ENCODE measurements at regions not wholly inside any gene's neighbourhood (a gene's known extent, or its start where the extent isn't known, plus 50 kb on each side); places are given as distances from the start of the nearest gene placed in this dataset.

DNA sequence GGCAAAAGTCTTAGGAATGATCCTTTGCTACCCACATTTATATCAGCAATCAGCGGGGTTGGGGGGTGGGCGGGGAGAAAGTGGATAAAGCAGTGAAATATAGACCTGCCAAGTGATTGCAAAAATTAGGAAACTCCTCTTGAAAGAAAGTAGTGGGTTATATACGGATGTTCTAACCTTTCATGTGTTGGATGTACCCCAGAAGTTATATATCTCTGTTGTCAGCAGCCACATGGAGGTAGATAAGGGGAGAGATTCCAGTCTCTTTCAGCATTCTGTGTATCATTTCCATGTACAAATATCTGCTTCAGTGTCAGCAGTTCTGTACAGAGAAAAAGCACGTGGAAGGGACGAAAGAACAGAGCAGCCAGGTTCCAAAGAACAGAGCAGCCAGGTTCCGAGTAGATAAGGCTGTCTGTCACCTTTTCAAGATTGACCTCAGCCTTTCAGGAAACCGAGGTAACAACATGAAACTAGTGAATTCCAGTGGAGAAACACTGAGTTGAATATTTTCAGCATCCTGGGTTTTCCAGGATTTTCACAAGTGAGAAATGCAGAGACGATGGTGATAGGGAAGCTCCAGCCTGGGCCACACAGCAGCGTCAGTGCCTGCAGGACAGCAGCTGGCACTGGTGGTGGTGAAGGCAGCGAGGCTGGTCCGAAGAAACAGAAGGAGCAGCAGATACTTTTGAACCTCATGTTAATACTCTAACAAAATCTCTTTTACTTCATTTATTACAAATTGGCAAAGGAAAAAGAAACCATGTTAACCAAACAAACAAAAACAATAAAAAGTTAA lies 212.3 kb downstream of the C7orf25 start:
- no peak overlapping the region for H3K27ac Mint-ChIP-seq
- H3K4me3 Mint-ChIP-seq: no peak overlapping the region
- H3K23ac ChIP-seq (ENCODE audit: insufficient read length, low read depth, low read length): no peak overlapping the region
- no peaks in the 10 kb centered on the region for H4K20me1 ChIP-seq (ENCODE audit: control insufficient read depth, insufficient read depth, insufficient read length)
- no peak overlapping the region for H2BK20ac ChIP-seq (ENCODE audit: low read depth, low read length, poor library complexity, severe bottlenecking)
- no peak overlapping the region for H3K18ac ChIP-seq (ENCODE audit: insufficient read length, low read depth, low read length)
- no peaks in the 10 kb centered on the region for H3K79me1 ChIP-seq (ENCODE audit: insufficient read depth, low read depth, low read length, poor library complexity, severe bottlenecking)
- H3K79me2 ChIP-seq (ENCODE audit: insufficient read depth, low read length): no peaks in the 10 kb centered on the region
- no peaks in the 10 kb centered on the region for H3K36me3 Mint-ChIP-seq (ENCODE audit: insufficient read depth in 1 of 3, low read depth in 3 of 3)
- H3K56ac ChIP-seq (ENCODE audit: insufficient read length, low read depth, low read length): no peak overlapping the region
- no peak overlapping the region for H3K14ac ChIP-seq (ENCODE audit: insufficient read depth, low read length)
- no peak overlapping the region for H2AFZ ChIP-seq (ENCODE audit: low read length)
- H3K27me3 ChIP-seq (ENCODE audit: insufficient read depth, low read length): no peaks in the 10 kb centered on the region
- no peaks in the 10 kb centered on the region for H3K9me3 ChIP-seq (ENCODE audit: control insufficient read depth, low read depth, low read length)
- H2BK120ac ChIP-seq (ENCODE audit: low read depth, low read length, poor library complexity, severe bottlenecking): no peak overlapping the region
- H3K9me3 Mint-ChIP-seq: no peaks in the 10 kb centered on the region
- H4K8ac ChIP-seq (replicated peaks; ENCODE audit: insufficient read length, low read depth, low read length): no peak overlapping the region
- WGBS (ENCODE audit: extremely low coverage, insufficient read length, low lambda C conversion rate): no CpG with 5 or more reads among the region's 11 CpGs
- H3K4ac ChIP-seq (ENCODE audit: low read depth, low read length): no peak overlapping the region
- H3K9ac ChIP-seq (ENCODE audit: extremely low read depth, insufficient read length, low read length): no peak overlapping the region
- peaks cover 1% of the 10 kb centered on the region; the same call in 1 of the 2 replicates for H3K27me3 Mint-ChIP-seq (ENCODE audit: low read depth)
- no peak overlapping the region for H2AK5ac ChIP-seq (ENCODE audit: insufficient read length, low read length)
- no peaks in the 10 kb centered on the region for H3K4me1 ChIP-seq (ENCODE audit: insufficient read depth, low read length)
- no peak overlapping the region for H4K5ac ChIP-seq (ENCODE audit: insufficient read length, low read depth, low read length)
- no peaks in the 10 kb centered on the region for H3K23me2 ChIP-seq (ENCODE audit: insufficient read length, low read depth, low read length, poor library complexity, severe bottlenecking)
- no peak overlapping the region for H2BK12ac ChIP-seq (ENCODE audit: insufficient read length, low read depth, low read length)
- H2BK5ac ChIP-seq (ENCODE audit: insufficient read length, low read length): no peak overlapping the region
- no peak overlapping the region for H3T11ph ChIP-seq (ENCODE audit: low read length)
- no peak overlapping the region for H2BK15ac ChIP-seq (ENCODE audit: low read depth, low read length)
- no peak for DNase-seq
- no peak overlapping the region for H4K91ac ChIP-seq (ENCODE audit: insufficient read length, low read depth, low read length)
- no peak overlapping the region for H3K4me2 ChIP-seq (ENCODE audit: insufficient read depth, insufficient read length, low read length)
- H3K4me1 Mint-ChIP-seq: peaks cover 7 to 8% of the 10 kb centered on the region in 2 experiments; a peak in 3 of 4 replicates
- TF ChIP-seq, protein P1, sequence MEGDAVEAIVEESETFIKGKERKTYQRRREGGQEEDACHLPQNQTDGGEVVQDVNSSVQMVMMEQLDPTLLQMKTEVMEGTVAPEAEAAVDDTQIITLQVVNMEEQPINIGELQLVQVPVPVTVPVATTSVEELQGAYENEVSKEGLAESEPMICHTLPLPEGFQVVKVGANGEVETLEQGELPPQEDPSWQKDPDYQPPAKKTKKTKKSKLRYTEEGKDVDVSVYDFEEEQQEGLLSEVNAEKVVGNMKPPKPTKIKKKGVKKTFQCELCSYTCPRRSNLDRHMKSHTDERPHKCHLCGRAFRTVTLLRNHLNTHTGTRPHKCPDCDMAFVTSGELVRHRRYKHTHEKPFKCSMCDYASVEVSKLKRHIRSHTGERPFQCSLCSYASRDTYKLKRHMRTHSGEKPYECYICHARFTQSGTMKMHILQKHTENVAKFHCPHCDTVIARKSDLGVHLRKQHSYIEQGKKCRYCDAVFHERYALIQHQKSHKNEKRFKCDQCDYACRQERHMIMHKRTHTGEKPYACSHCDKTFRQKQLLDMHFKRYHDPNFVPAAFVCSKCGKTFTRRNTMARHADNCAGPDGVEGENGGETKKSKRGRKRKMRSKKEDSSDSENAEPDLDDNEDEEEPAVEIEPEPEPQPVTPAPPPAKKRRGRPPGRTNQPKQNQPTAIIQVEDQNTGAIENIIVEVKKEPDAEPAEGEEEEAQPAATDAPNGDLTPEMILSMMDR (conservative IDR thresholded peaks at IDR 0.05): no peak
- no peak overlapping the region for H3K27ac ChIP-seq (ENCODE audit: insufficient read length, low read depth, low read length)
